ENCODE measurements at regions not wholly inside any gene's neighbourhood (a gene's known extent, or its start where the extent isn't known, plus 50 kb on each side); places are given as distances from the start of the nearest gene placed in this dataset.

- TF ChIP-seq EZH2 (IDR thresholded peaks at IDR 0.05; ENCODE audit: borderline replicate concordance, low read depth, low read length) (no peak), HOXB6 (CRISPR knock-in tag; IDR thresholded peaks at IDR 0.05; ENCODE audit: borderline replicate concordance) (no peak), TAF1 (IDR thresholded peaks at IDR 0.05; ENCODE audit: control insufficient read depth, extremely low read depth, insufficient read depth, low read length, severe bottlenecking) (no peak), MXI1 (IDR thresholded peaks at IDR 0.05; ENCODE audit: low read depth, low read length) (no peak), CTCF (IDR thresholded peaks at IDR 0.05 in 2 of 3, conservative IDR thresholded peaks at IDR 0.05 in 1 of 3; ENCODE audit: insufficient read depth in 2 of 3, low read depth in 1 of 3, low read length in 3 of 3) (no peak), ZNF24 (IDR thresholded peaks at IDR 0.05) (no peak), SIN3A (IDR thresholded peaks at IDR 0.05; ENCODE audit: borderline replicate concordance in 2 of 2, control insufficient read depth in 1 of 2, low read depth in 2 of 2, low read length in 2 of 2) (no peak), RUNX1 (IDR thresholded peaks at IDR 0.05; ENCODE audit: low read depth) (no peak), SP1 (CRISPR knock-in tag; IDR thresholded peaks at IDR 0.05) (no peak), JUN (IDR thresholded peaks at IDR 0.05; ENCODE audit: borderline replicate concordance, low read depth, low read length) (no peak), JUN (CRISPR knock-in tag; IDR thresholded peaks at IDR 0.05; ENCODE audit: borderline replicate concordance) (no peak), THAP7 (CRISPR knock-in tag; IDR thresholded peaks at IDR 0.05) (no peak), PRMT5 (CRISPR knock-in tag; IDR thresholded peaks at IDR 0.05) (no peak), DPF2 (IDR thresholded peaks at IDR 0.05) (no peak), MAX (CRISPR knock-in tag; IDR thresholded peaks at IDR 0.05) (no peak)
These were observed 500.6 kb downstream of the SI start for GRCh38 chr3:164577667-164578210.
